Effector memory CD8-positive, alpha-beta T cell (primary cell): ENCODE measurements at regions not wholly inside any gene's neighbourhood (a gene's known extent, or its start where the extent isn't known, plus 50 kb on each side); places are given as distances from the start of the nearest gene placed in this dataset.
"Not testable (repeated sequence)": the region's sequence is repeated elsewhere in the genome, so short reads cannot be mapped to it uniquely, and the experiment has no call there.

Experiments used
- ATAC-seq: fragments of 150-1000 bp; cut with Tn5 transposase; replicated peaks from 2 replicates; pipeline ENCODE4 v1.10.0; 2021; ENCODE audit warnings: mild to moderate bottlenecking, moderate library complexity
- DNase-seq, 3 experiments: peaks; one replicate each; pipeline ENCODE4 v3.0.0; 2021
- H3K27ac Mint-ChIP-seq, 2 donors: one replicate each; pipeline ENCODE4 v1.8.0; 2022; ENCODE audit warnings: mild to moderate bottlenecking in 2 of 2, mixed read lengths in 2 of 2, moderate library complexity in 2 of 2
- H3K27me3 Mint-ChIP-seq, 2 donors: one replicate each; pipeline ENCODE4 v1.8.0; 2022; ENCODE audit warnings: mixed read lengths in 2 of 2
- H3K36me3 Mint-ChIP-seq: one replicate; pipeline ENCODE4 v1.8.0; 2022; ENCODE audit warnings: mild to moderate bottlenecking, moderate library complexity, mixed read lengths; ENCODE audit not compliant: insufficient read depth
- H3K4me1 Mint-ChIP-seq, 2 donors: one replicate each; pipeline ENCODE4 v1.8.0; 2022; ENCODE audit warnings: low read depth in 2 of 2, mixed read lengths in 2 of 2
- H3K4me3 Mint-ChIP-seq, 2 donors: one replicate each; pipeline ENCODE4 v1.8.0; 2022; ENCODE audit warnings: mild to moderate bottlenecking in 2 of 2, mixed read lengths in 2 of 2, moderate library complexity in 2 of 2
- H3K9me3 Mint-ChIP-seq, 2 donors: one replicate each; pipeline ENCODE4 v1.8.0; 2022; ENCODE audit warnings: mixed read lengths in 2 of 2

GRCh38 chr2:180571559-180571958 is 408.8 kb upstream of the UBE2E3 start:
- no peaks in the 10 kb centered on the region for H3K9me3 Mint-ChIP-seq
- no peaks in the 10 kb centered on the region for H3K36me3 Mint-ChIP-seq
- ATAC-seq (no peak), DNase-seq (no peak)
- H3K4me3 Mint-ChIP-seq = no peak overlapping the region
- no peak overlapping the region for H3K27ac Mint-ChIP-seq
- H3K4me1 Mint-ChIP-seq = no peaks in the 10 kb centered on the region
- H3K27me3 Mint-ChIP-seq = peaks cover 0 to 25% of the 10 kb centered on the region in 2 donors

- Mint-ChIP-seq H3K27me3 (peaks cover 0 to 24% of the 10 kb centered on the region in 2 donors), H3K36me3 (no peaks in the 10 kb centered on the region), H3K9me3 (no peaks in the 10 kb centered on the region), H3K27ac (no peak overlapping the region), H3K4me3 (no peak overlapping the region), H3K4me1 (no peaks in the 10 kb centered on the region)
- ATAC-seq (no peak), DNase-seq (no peak)
Measured at GRCh38 chr2:180570864-180571263, 409.5 kb upstream of the UBE2E3 start.

- no peak for ATAC-seq
- peaks cover 3% of the 10 kb centered on the region for H3K36me3 Mint-ChIP-seq
- no peaks in the 10 kb centered on the region for H3K9me3 Mint-ChIP-seq
- no peak for DNase-seq
- no peaks in the 10 kb centered on the region for H3K4me1 Mint-ChIP-seq
- no peak overlapping the region for H3K27ac Mint-ChIP-seq
- H3K27me3 Mint-ChIP-seq = peaks cover 0 to 18% of the 10 kb centered on the region in 2 donors
- H3K4me3 Mint-ChIP-seq = no peak overlapping the region
Measured at GRCh38 chr2:180564051-180564450, 416.4 kb upstream of the UBE2E3 start.

DNA sequence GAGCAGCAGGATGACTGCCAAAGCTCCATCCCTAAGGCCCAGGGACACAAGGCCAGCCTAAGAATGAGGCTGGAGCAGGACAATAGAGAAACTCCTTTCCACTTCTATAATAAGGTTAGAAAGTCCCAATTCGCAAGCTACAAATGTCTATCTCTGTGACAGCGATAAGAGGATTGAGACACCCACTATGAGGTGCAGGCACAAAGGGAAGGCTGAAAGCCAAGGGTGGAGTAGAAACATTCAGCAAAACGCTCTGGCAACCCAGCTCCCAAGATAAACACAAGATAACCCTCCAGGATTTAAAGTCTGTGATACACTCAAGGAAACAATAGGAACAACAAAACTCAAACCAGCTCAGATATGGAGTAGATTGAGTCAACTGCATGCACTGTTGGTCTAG is 418.0 kb upstream of the UBE2E3 start:
- H3K9me3 Mint-ChIP-seq = no peaks in the 10 kb centered on the region
- no peak for DNase-seq
- no peak overlapping the region for H3K27ac Mint-ChIP-seq

DNA sequence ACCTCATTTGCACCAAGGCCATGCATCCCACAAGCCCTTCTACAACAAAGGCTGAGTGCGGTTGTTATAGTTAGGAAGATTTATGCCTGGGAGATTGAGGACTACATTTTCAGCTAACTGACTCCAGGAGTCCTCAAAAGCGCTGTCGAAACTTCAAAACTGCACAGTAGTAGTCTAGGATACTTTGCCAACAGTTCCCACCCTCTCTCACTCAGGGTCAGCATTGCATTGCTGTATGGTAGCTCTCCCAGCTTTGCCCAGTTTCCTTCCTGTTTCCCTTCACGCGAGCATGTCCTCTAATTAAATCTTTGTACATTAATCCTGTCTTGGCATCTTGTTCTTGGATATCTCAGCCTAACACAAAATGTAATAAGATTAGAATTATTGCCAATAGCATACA is 420.6 kb upstream of the UBE2E3 start:
- Mint-ChIP-seq H3K27me3 (peaks cover 8 to 36% of the 10 kb centered on the region in 2 donors), H3K27ac (no peak overlapping the region), H3K4me3 (no peak overlapping the region), H3K4me1 (no peaks in the 10 kb centered on the region), H3K9me3 (no peaks in the 10 kb centered on the region), H3K36me3 (peaks cover 3% of the 10 kb centered on the region)
- DNase-seq (no peak), ATAC-seq (no peak)

More for the DNA sequence above, 418.0 kb upstream of the UBE2E3 start:
- peaks cover 0 to 22% of the 10 kb centered on the region in 2 donors for H3K27me3 Mint-ChIP-seq
- H3K4me3 Mint-ChIP-seq = no peak overlapping the region
- H3K4me1 Mint-ChIP-seq = no peaks in the 10 kb centered on the region
- peaks cover 3% of the 10 kb centered on the region for H3K36me3 Mint-ChIP-seq
- ATAC-seq = no peak

- H3K27ac Mint-ChIP-seq = no peak overlapping the region
- DNase-seq (no peak), ATAC-seq (no peak)
- peaks cover 8 to 36% of the 10 kb centered on the region in 2 donors for H3K27me3 Mint-ChIP-seq
- H3K36me3 Mint-ChIP-seq = peaks cover 3% of the 10 kb centered on the region
- H3K4me1 Mint-ChIP-seq = no peaks in the 10 kb centered on the region
- no peak overlapping the region for H3K4me3 Mint-ChIP-seq
- H3K9me3 Mint-ChIP-seq = no peaks in the 10 kb centered on the region
Measured at GRCh38 chr2:180559038-180559437, 421.4 kb upstream of the UBE2E3 start.

GRCh38 chr2:180555391-180555965 is 424.9 kb upstream of the UBE2E3 start:
- H3K27me3 Mint-ChIP-seq = peaks cover 8 to 43% of the 10 kb centered on the region in 2 donors
- no peak for ATAC-seq
- H3K9me3 Mint-ChIP-seq = no peaks in the 10 kb centered on the region
- no peak for DNase-seq
- H3K36me3 Mint-ChIP-seq = no peaks in the 10 kb centered on the region
- H3K27ac Mint-ChIP-seq = no peak overlapping the region
- no peak overlapping the region for H3K4me3 Mint-ChIP-seq
- peaks cover 0 to 4% of the 10 kb centered on the region in 2 donors for H3K4me1 Mint-ChIP-seq

DNA sequence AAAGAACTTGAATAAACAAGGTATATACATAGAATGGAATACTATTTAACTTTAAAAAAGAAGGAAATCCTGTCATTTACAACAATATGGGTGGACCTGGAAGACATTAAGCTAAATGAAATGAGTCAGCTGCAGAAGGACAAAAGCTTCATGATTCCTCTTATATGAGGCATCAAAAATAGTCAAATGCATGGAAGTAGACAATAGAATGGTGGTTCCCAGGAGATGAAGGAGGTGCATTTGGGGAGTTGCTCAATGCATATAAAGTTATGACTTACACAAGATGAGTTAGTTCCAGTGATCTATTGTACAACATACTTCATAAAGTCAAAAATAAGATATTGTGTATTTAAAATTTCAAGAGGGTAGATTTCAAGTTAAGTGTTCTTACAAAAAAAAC is 426.1 kb upstream of the UBE2E3 start:
- H3K4me1 Mint-ChIP-seq = peaks cover 0 to 4% of the 10 kb centered on the region in 2 donors
- no peak overlapping the region for H3K27ac Mint-ChIP-seq
- peaks cover 17 to 48% of the 10 kb centered on the region in 2 donors for H3K27me3 Mint-ChIP-seq
- no peaks in the 10 kb centered on the region for H3K9me3 Mint-ChIP-seq
- ATAC-seq = no peak
- H3K36me3 Mint-ChIP-seq = no peaks in the 10 kb centered on the region
- H3K4me3 Mint-ChIP-seq = no peak overlapping the region
- DNase-seq = no peak

GRCh38 chr2:180553094-180553715 is 427.2 kb upstream of the UBE2E3 start:
- Mint-ChIP-seq H3K4me3 (no peak overlapping the region), H3K4me1 (peaks cover 0 to 4% of the 10 kb centered on the region in 2 donors)

GRCh38 chr2:180542511-180542910 is 437.9 kb upstream of the UBE2E3 start:
- H3K9me3 Mint-ChIP-seq = no peaks in the 10 kb centered on the region
- DNase-seq = no peak
- H3K27me3 Mint-ChIP-seq = peaks cover 7 to 28% of the 10 kb centered on the region in 2 donors
- no peaks in the 10 kb centered on the region for H3K4me1 Mint-ChIP-seq
- H3K4me3 Mint-ChIP-seq = no peak overlapping the region
- no peak for ATAC-seq
- no peaks in the 10 kb centered on the region for H3K36me3 Mint-ChIP-seq
- no peak overlapping the region for H3K27ac Mint-ChIP-seq

More at GRCh38 chr2:180553094-180553715, 427.2 kb upstream of the UBE2E3 start:
- DNase-seq = no peak
- H3K9me3 Mint-ChIP-seq = no peaks in the 10 kb centered on the region
- H3K27me3 Mint-ChIP-seq = peaks cover 17 to 44% of the 10 kb centered on the region in 2 donors
- no peaks in the 10 kb centered on the region for H3K36me3 Mint-ChIP-seq
- no peak for ATAC-seq
- H3K27ac Mint-ChIP-seq = no peak overlapping the region

DNA sequence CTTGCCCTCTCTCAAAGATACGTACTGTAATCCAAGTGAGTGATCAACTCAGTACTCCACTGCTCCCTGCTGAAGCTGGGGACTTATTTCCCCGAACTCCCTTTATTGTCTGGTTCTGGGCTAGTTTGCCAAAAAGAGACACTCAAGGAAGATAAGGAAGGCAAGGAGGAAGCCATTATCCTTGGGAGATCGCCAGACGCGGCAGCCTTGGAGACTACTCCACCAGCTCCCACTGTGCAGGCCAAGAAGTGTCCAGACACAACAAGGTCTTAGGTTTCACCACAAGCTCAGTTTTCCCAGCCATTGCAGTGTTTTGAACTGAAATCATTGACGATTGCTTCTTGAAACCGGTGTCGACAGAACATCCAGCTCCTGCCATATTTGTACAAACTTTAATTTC is 439.6 kb upstream of the UBE2E3 start:
- H3K4me1 Mint-ChIP-seq = no peaks in the 10 kb centered on the region
- peaks cover 5 to 21% of the 10 kb centered on the region in 2 donors for H3K27me3 Mint-ChIP-seq
- ATAC-seq = no peak
- no peak for DNase-seq
- no peak overlapping the region for H3K27ac Mint-ChIP-seq
- no peaks in the 10 kb centered on the region for H3K36me3 Mint-ChIP-seq
- H3K4me3 Mint-ChIP-seq = no peak overlapping the region
- no peaks in the 10 kb centered on the region for H3K9me3 Mint-ChIP-seq

- peaks cover 0 to 21% of the 10 kb centered on the region in 2 donors for H3K27me3 Mint-ChIP-seq
- DNase-seq (no peak), ATAC-seq (no peak)
- H3K36me3 Mint-ChIP-seq = no peaks in the 10 kb centered on the region
- H3K4me1 Mint-ChIP-seq = no peaks in the 10 kb centered on the region
- no peak overlapping the region for H3K4me3 Mint-ChIP-seq
- H3K27ac Mint-ChIP-seq = no peak overlapping the region
- no peaks in the 10 kb centered on the region for H3K9me3 Mint-ChIP-seq
Measured at GRCh38 chr2:180539541-180539940, 440.9 kb upstream of the UBE2E3 start.

- Mint-ChIP-seq H3K4me1 (no peaks in the 10 kb centered on the region), H3K36me3 (no peaks in the 10 kb centered on the region)
Measured at GRCh38 chr2:180535289-180535688, 445.1 kb upstream of the UBE2E3 start.

DNA sequence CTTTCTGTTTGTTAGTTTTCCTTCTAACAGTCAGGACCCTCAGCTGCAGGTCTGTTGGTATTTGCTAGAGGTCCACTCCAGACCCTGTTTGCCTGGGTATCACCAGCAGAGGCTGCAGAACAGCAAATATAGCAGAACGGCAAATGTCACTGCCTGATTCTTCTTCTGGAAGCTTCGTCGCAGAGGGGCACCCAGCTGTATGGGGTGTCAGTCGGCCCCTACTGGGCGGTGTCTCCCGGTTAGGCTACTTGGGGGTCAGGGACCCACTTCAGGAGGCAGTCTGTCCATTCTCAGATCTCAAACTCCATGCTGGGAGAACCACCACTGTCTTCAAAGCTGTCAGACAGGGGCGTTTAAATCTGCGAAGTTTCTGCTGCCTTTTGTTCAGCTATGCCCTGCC is 448.6 kb upstream of the UBE2E3 start:
- not testable (repeated sequence) for ATAC-seq, H3K36me3 Mint-ChIP-seq, H3K9me3 Mint-ChIP-seq, DNase-seq, H3K4me3 Mint-ChIP-seq, H3K27ac Mint-ChIP-seq, H3K4me1 Mint-ChIP-seq
- peaks cover 10 to 18% of the 10 kb centered on the region in 2 donors for H3K27me3 Mint-ChIP-seq

More at GRCh38 chr2:180535289-180535688, 445.1 kb upstream of the UBE2E3 start:
- no peak for ATAC-seq
- no peaks in the 10 kb centered on the region for H3K9me3 Mint-ChIP-seq
- no peak overlapping the region for H3K27ac Mint-ChIP-seq
- H3K27me3 Mint-ChIP-seq = peaks cover 10 to 11% of the 10 kb centered on the region in 2 donors
- DNase-seq = no peak
- H3K4me3 Mint-ChIP-seq = no peak overlapping the region
